ENCODE measurements at regions not wholly inside any gene's neighbourhood (a gene's known extent, or its start where the extent isn't known, plus 50 kb on each side); places are given as distances from the start of the nearest gene placed in this dataset.

DNA sequence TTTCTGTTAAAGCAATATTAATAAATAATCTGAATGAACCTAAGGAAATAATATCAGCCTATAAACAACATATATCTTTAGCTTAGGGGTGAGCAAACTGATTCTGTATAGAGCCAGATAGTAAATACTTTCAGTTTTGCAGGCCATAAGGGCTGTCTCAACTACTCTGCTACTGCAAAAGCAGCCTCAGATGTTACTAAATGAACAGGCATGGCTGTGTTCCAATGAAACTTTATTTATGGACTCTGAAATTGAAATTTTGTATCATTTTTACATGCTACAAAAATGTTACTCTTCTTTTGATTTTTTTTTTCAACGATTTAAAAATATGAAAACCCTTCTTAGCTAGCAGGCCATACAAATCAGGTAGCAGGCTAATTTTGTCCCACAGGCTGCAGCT is 212.8 kb upstream of the PRICKLE2 start:
- H3K79me2 ChIP-seq (ENCODE audit: control insufficient read depth, insufficient read depth, low read length) = no peaks in the 10 kb centered on the region
- ATAC-seq = no peak
- in situ Hi-C loops (cut with MboI) = no loop called here
- ChIA-PET CTCF (ENCODE audit: low intra/inter-chr PET ratio) (no interaction called here), POLR2A (no interaction called here)
- no peak overlapping the region for H3K9ac ChIP-seq (ENCODE audit: insufficient read depth in 1 of 2, low read depth in 2 of 2, low read length in 2 of 2)
- H3K9me3 ChIP-seq (replicated peaks; ENCODE audit: control insufficient read depth, insufficient read depth, low read depth, low read length) = no peaks in the 10 kb centered on the region
- BruUV-seq (replicated peaks) = no TSS peak
- WGBS (ENCODE audit: insufficient coverage, low coverage, missing lambda C conversion rate) = 7% methylated on average over 1 of the region's 1 CpG
- H4K20me1 ChIP-seq (replicated peaks; ENCODE audit: control insufficient read depth, insufficient read depth, low read length) = no peaks in the 10 kb centered on the region; the same call in 1 of the 2 replicates
- TF ChIP-seq BRD4 (IDR thresholded peaks at IDR 0.05) (no peak), NCOR1 (IDR thresholded peaks at IDR 0.05) (no peak)
- TF ChIP-seq, protein P1, sequence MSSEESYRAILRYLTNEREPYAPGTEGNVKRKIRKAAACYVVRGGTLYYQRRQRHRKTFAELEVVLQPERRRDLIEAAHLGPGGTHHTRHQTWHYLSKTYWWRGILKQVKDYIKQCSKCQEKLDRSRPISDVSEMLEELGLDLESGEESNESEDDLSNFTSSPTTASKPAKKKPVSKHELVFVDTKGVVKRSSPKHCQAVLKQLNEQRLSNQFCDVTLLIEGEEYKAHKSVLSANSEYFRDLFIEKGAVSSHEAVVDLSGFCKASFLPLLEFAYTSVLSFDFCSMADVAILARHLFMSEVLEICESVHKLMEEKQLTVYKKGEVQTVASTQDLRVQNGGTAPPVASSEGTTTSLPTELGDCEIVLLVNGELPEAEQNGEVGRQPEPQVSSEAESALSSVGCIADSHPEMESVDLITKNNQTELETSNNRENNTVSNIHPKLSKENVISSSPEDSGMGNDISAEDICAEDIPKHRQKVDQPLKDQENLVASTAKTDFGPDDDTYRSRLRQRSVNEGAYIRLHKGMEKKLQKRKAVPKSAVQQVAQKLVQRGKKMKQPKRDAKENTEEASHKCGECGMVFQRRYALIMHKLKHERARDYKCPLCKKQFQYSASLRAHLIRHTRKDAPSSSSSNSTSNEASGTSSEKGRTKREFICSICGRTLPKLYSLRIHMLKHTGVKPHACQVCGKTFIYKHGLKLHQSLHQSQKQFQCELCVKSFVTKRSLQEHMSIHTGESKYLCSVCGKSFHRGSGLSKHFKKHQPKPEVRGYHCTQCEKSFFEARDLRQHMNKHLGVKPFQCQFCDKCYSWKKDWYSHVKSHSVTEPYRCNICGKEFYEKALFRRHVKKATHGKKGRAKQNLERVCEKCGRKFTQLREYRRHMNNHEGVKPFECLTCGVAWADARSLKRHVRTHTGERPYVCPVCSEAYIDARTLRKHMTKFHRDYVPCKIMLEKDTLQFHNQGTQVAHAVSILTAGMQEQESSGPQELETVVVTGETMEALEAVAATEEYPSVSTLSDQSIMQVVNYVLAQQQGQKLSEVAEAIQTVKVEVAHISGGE (CRISPR knock-in tag; IDR thresholded peaks at IDR 0.05) = peak in 1 of 3 experiments; percentile 39; a peak in 1 of 6 replicates
- no peak for DNase-seq (ENCODE audit: extremely low read depth in 1 of 4, low spot score in 3 of 4)
- no peaks in the 10 kb centered on the region for H3K36me3 ChIP-seq (ENCODE audit: control insufficient read depth, insufficient read depth, low read length)
- no peak overlapping the region for H3K4me2 ChIP-seq (ENCODE audit: insufficient read depth, low read length)
- H3K27ac ChIP-seq (ENCODE audit: extremely low read depth, low read depth, low read length) = no peak overlapping the region
- intact Hi-C loops (cut with micrococcal nuclease) = no loop called here
- FAIRE-seq = no peak
- no peaks in the 10 kb centered on the region for H3K9me1 ChIP-seq (ENCODE audit: control insufficient read depth, insufficient read depth, low read length)
- no peak overlapping the region for H3K4me3 ChIP-seq
- no peak overlapping the region for H2AFZ ChIP-seq (ENCODE audit: low read depth, low read length)
- no peaks in the 10 kb centered on the region for H3K4me1 ChIP-seq (replicated peaks in 1 of 2; ENCODE audit: control insufficient read depth in 2 of 2, insufficient read depth in 2 of 2, low read length in 2 of 2)
- 0 out of 5 replicates have a peak, but pooled peaks cover 0 to 12% of the 10 kb centered on the region in 2 experiments for H3K27me3 ChIP-seq (ENCODE audit: control insufficient read depth in 2 of 2, insufficient read depth in 2 of 2, low read length in 2 of 2)
